A204.1 (cell line): ENCODE measurements at regions not wholly inside any gene's neighbourhood (a gene's known extent, or its start where the extent isn't known, plus 50 kb on each side); places are given as distances from the start of the nearest gene placed in this dataset.

Experiments used
- FAIRE-seq: peaks from 2 replicates; lab custom pipeline; 2012; peaks lifted over from hg19 to GRCh38; lab: Jason Lieb, UNC

DNA sequence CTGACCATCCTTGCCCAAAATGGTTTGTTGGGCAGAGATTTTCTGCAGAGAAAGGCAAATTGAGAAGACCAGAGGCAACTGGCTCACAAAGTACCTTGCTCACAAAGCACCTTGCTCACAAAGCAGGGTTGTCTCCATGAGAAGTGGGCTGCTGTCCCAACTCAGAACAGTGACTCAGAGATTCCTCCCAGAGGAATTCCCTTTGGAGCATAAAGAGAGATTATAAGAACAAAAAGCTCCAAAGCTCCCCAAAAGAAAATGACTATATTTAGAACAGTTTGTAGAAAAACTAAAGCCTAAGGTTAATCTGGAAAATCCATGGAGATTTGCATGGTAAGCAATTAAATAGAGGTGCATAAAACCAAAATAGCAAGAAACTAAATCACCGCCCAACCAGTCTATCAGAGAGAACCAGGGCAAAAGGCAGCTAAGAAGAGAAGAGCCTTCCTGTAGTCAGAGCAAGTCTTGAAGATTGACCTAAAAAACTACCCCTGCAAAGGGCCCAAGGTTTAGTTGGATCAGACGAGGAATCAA, 731.4 kb downstream of the FAT4 start:
- FAIRE-seq = no peak

DNA sequence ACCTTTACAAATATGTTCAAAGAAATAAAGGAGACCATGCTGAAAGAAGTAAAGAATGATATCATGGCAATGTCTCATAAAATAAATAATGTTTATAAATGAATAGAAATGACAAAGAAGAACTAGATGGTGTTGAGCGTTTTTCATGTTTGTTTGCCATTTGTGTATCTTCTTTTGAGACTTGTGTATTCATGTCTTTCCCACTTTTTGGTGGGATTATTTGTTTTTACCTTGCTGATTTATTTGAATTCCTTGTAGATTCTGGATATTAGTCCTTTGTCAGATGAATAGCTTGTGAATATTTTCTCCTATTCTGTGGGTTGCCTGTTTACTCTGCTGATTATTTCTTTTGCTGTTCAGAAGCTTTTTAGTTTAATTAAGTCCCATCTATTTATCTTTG, 732.4 kb downstream of the FAT4 start:
- no peak for FAIRE-seq

DNA sequence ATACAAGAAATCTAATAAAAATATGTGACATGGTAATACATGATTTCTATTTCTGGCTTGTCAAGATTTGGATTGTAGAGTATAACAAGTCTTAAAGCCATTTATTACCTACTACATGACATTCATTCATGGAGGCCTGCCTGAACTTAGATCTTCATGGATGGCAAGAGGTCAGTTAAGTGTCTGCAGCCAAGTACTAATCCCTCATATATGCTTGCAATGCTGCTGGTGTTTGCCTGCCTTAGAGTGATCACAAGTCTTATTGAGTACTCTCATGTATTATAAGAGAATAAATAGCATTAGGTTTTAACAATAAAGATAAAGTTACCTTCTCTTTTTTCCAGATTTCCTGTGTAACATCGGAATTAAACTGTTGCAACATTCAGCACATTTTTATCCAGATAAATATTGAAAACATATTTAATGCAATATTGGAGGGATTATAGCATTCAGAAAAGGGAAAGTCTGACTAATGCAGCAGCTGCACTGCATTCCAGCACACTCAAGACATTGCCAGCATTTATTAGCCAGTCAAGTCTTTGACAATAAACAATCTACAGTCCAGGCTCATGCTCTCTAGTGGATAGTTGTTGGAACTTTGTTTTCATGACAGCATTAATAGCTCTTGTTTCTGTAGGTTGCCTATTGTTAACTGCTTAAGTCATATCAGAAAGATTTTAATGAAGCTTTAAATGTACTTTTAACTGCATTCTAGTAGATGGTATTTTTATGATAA, 737.1 kb downstream of the FAT4 start:
- FAIRE-seq = no peak

DNA sequence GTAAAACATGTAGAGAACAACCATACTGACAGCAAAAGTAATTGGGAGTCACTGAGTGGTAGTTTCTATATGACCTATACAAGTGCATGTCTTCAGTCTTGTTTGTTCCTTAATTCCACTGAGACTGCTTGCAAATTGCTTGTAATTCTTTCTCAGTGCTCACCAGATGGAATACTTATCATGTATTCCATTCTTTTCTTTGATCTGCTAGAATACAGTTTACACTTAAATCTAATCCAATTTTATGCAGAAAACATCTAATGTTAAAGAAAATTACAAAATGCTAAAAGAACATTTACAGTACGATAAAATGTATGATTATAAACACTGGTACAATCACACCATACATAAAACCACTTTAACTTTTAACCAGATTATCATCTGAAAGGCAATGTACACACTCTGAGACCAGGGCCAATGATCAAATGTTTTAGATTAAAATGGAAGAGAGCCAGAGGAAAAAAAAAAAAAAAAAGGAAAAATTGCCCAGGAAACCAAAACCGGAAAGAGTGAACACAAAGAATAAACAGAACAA, 741.4 kb downstream of the FAT4 start:
- FAIRE-seq = no peak

DNA sequence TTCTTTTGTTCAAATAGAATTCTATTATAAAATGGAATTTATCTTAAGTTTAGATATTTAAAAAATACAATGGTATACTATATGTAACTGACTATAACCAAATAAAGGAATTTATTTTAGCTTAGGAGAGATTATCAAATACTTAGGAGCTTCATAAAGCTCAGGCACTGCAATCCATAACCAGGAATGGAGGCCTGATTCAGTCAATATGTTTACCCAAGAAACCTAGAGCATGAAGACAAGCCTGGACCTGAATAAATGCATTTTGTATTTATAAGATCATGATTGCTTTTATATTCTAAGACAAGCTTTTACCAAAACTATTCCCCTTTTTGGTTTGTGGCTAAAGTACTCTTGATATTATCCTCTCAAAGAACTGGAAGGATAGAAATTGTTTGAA, 742.6 kb downstream of the FAT4 start:
- no peak for FAIRE-seq

DNA sequence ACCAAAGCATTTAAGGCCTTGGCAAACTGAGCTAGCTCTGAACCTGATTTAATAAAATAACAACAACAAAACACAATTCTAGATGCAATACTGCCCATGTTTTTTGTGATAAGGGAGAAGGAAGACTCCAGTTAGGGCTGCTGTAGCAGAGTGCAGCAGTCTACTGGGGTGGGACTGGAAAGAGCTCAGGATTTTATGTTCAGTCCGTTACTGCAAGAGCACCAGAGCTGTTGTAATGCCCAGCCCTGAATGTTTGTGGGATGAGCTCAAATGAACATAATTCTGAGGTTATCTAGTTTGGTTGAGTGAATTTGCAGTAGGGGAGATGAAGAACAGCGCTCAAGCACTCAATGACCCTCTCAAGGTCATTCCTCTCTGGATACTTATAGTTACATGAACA, 743.8 kb downstream of the FAT4 start:
- no peak for FAIRE-seq

DNA sequence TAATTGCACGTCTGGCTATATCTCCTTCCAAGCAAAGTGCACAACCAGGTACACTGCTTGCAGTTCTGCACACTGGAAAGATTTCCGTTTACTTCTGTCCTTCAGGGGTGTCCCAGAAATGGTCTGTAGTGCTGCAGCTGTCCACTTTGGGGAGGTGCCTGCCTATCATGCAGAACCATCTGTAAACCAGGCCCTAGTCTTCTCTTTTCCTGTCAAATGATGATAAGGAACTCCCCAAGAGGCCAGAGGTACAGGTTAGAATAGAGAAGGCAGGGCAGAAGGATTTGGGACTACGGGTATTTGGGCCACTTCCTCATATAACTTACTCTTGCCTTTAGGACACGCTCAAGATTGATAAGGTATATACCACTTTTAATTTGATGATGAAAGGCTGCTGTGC, 746.9 kb downstream of the FAT4 start:
- FAIRE-seq = no peak

DNA sequence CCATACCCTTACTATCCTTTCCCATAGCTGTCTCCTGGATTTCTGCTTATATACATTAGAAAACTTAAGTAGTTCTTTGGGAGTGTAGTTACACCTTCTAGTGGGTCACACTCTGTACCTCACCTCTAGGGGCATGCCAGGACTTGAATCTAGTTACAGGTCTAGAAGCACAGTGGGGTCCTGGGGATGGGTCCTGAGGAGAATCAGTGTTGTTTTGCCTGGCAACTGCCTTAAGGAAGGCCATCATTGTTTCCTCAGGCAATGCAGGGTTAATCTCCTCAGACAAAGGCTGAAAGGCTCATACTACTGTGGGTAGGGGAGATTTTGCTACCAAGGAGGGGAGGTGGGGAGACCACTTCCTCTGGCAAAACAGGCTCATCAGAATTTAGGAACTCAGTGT, 750.3 kb downstream of the FAT4 start:
- FAIRE-seq = no peak

DNA sequence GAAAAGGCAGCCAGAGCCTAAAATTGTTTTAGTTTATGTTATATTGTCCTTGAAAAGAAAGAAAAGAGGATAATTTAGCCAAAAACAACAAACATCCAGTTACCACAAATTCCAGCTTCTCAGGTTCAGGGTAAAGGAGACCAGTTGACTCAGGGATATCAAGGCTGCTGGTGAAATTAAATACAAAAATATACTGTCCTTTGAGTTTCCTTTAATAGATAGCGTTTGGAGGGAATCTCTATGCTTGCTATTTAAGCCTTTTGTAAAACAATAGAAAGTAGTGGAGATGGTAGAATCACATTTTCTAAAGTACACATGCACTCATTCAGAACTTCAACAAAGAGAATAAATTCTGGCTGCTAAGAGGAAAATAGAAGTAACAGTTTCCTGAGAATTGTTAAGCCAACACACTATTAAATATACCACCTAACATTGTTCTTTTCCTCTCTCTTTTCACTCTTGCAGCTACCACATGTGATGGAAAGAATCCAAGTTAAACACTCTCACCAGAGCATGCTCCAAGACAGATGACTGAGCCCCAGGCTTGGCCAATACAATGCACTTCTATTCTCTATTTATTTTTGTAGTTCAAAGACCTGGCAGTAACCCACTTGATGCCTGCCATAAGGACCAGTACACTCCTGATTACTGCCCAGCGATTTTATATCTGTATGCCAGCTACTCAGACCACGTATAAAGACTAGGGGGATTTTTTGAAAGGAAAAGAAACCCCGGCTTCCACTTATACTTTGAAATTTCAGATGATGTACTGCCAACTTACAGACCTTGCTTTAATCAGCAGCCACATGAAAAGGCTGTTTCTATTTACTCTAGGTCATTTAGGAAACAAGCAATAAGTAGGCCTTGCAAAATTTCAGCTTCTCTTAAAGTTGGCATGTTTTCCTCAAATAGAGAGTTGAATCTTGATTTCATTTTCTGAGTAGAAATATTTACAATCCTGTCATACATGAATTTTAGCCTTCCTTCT, 756.9 kb downstream of the FAT4 start:
- FAIRE-seq = no peak

DNA sequence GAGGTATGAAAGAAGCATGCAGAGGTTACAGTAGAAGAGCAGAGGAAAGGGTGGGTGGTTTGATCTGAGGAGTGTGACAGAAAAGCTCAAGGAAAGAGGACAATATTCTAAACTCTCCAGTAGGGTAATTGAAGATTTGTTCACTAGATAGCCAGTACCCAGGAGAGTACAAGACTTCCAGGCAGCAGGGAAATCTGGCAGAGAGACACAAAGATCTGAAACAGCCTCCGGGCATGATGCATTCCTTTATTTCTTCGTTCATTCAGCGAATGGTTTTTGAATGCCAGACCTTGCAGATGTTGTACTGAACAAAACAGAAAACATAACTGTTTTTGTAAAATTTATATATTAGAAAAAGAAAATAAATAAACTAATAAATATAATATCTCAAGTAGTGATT, 766.6 kb downstream of the FAT4 start:
- FAIRE-seq = no peak

DNA sequence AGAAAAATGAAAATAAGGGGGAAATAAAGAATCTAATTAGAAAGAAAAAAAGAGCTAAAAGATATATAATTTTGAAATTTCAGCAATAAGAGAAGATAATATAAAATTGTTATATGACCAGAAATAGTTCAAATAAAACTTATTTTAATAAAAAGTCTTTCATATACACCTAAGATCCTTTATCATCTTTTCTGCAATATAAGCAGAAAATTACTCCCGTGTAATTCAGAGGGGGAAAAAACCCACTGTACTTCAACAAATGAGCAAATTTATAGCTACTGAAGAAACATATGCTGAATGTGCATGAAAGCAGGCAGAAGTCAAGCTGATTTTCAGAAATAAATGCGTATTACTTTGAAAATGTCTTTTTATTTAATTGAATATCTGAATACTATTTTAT, 771.3 kb downstream of the FAT4 start:
- FAIRE-seq = no peak

DNA sequence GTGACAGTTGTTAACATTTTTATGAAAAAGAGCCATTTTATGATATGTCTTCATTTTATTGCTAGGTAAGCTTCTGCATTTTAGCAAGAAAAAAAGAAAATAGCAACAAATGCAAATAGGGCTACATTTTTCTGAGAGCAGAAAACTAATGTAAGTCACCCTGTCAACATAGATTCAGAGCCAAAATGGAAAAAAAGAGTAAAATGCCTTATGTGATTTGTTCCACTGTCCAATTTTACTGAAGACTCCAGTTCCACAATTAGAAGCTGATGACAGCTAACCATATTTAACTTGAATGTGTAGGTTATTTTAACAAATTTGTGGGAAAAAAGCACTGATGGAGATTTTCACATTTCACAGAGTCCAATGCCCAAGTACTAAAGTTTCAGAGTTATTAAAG, 772.3 kb downstream of the FAT4 start:
- FAIRE-seq = no peak

DNA sequence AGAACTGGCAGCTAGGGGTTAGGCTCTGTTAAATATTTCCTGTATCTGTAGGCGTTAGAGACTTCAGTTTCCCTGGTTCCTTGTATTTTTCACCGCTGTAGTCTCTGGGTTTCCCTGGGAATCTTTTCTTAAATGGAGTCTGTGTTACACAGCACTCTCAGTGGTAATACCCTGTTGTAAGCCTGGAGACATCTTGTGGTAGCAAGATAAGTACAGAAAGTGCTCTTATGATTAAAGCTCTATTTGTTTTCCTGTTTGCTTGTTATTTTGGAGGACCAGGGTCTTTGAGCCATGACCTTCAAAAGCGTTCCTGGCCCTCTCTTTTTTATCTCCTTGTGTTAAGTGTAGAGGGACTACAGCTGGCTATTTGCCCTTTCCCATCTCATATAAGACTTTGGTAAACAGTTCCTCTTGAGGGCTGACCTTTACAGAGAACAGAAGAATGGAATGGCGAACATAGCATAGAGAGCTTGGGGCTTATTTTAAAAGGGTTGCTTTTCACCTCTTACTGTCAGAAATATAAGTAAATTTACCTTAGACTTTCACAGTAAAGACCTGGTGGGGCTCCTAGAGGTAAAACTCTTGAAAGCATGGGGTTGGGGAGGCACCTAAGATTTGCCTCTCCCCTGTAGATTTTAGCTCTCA, 782.5 kb downstream of the FAT4 start:
- FAIRE-seq = no peak

DNA sequence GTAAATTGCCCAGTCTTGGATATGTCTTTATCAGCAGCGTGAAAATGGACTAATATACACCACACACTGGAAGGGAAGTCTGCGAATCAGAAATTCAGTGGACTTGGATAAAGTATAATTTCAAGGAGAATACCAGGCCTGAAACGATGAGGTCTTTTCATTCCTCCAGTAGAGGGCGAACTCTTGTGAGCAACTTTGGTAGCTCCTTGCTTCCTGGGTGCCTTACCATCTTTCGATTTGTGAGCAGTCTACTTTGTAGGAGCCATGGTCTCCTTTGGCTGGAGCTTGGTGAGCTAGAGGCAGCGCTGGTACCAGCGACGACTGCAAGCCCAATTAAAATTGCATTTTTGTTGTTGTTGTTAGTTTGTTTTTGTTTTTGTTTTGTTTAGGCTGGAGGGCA, 791.9 kb downstream of the FAT4 start:
- FAIRE-seq = no peak

DNA sequence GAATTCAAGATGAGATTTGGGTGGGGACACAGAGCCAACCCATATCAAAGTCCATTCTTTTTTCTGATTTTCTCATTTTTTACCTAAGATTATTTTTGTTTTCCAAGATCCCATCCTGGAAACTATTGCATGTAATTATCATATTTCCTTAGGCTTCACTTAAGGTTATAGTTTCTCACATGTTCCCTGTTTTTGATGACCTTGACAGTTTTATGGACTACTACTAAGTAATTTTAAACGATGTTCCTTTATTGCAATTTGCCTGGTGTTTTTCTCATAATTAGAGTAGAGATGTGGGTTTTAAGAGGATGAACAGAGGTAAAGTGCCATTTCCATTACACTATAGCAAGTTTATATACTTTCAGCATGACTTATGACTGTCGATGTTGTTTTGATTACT, 795.1 kb downstream of the FAT4 start:
- no peak for FAIRE-seq

DNA sequence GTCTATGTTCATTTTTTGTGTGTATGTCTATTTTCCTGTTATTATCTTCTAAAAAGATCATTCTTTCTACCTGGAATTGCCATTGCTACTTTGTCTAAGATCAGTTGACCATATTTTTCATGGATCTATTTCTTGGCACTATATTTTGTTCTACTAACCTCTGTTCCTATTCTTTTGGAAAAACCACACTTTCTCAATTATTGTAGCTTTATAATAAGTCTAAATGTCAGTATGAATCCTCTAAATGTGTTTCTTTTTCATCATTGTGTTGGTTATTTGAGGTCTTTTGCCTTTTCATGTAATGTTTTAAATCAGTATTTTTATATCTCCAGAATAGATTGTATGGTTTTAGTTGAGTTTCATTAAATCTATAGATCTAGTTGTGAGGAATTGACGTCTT, 798.3 kb downstream of the FAT4 start:
- FAIRE-seq = no peak

DNA sequence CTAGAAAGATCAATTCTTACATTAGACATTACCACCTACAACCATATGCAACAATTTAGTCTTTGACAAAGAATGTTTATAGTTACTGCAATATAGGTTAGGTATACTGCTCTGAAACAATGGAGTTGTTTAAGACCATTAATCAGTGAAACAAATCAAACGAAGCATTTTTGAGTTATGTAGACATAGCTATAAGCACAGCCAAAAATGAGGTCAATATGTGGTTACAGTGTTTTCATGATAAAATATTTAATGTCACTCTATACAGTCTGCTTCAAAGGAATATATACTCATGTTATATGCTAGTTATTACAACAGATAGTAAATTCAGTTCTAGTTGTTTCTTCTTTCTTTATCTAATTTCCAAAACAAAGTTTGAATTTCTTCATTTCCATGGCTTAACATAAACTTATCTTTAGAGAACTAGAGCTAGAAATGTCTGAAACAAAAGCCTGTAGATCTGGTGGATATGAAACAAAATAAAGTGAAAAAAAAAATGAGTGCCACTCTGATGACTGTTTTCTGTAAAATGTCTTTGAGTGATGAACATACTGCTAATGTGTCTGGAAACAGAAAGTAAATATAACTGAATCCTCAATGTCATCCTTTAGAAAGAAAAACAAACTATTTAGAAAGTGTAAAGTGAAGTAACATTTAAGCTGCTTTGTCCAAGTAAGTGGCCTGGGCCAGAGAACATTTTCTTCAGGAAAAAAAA, 809.0 kb downstream of the FAT4 start:
- peak; percentile 6 for FAIRE-seq

DNA sequence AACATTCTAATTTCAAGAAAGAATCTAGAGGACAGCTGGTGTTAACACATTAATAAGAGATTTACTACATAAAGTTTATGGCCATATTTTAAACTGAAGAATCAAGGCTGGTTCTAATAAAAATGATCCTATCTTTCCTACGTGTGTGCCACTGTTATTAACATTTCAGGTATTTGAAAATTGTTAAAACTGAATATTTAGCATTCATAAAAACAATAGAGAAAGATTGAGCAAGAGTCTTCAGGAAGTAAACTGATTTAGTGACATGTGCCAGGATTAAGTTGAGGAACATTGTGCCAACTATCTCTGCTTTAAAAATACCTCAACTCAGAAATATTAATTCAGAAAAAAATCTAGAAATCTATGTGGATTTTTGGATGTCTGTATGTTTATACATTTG, 810.1 kb downstream of the FAT4 start:
- no peak for FAIRE-seq

DNA sequence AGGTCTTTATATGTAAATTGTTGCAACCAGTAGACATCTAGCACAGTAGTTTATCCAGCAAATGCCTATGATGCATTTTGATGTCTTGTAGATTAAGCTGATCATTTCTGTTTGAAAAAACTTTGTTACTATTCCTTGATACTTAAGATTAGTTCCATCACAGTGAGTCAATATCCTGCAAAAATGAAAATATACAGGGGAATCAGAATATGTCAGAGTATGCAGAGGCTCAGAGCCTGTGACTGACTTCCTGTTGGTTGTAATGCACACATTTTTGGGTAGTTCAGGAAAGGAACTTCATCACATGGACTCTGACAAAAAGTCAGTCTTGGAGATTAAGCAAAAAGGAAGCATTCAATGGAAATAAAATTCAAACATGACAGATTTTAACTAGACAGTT, 815.5 kb downstream of the FAT4 start:
- FAIRE-seq = no peak

DNA sequence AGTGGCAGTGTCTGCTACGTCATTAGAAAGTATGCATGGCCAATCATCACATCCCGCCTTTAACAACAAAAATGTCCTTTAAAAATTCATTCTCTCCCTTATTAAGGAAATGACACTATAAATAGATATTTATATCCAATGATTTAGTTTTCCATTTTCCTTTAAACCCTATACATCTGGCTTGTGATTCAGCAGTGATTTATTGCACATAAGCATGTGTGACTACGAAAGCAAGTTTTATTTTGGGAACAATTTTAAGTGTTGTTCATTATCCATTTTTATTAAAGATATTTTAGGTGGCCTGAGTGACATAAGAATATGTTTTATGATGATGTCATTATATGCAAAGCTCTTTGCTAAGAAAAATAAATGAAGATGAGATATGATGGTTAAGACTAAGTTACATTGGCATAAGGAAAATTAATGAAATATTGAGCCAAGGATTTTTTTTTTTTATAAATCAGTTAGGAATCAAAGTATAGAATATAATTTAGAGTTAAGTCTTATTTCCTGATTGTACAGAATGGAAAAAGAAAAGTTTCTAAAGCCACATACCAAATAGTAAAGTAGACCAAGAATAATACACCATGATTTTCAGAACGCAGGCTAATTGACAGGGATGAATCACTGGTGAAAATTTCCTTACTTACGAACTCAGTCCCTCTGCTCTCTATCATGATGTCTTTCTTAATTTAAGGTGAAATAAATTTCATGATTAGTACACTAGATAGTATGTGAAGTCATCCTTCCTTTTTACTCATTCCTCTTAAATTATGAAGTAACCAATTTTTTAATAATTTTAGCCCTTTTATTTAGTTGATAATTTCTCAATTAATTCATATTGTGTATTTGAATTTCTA, 822.4 kb downstream of the FAT4 start:
- peak; percentile 25 for FAIRE-seq

DNA sequence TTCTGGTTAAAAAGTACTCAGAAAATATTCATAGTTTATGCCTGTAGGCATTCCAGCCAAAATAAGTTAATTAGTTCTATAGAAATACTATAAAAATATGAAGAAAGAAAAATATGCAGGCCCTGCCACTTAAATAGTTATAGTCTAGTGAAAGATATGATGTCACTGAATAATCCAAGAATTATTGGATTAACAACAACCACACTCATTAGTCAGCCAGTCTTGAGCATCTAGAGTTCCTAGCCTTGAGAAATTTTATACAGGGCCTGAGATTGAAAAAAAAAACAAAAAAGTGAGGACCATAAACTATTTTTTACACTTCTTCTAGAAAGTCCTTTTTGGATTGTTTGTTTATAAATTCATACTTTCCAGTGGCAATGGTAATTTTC, 823.0 kb downstream of the FAT4 start:
- peak; percentile 53 for FAIRE-seq
